SK-N-SH (cell line): ENCODE measurements at regions not wholly inside any gene's neighbourhood (a gene's known extent, or its start where the extent isn't known, plus 50 kb on each side); places are given as distances from the start of the nearest gene placed in this dataset.

Experiments used
- CTCF ChIA-PET: fragments of 300-600, 350-600 bp; formaldehyde crosslinking; extraction: SDS; loops from one replicate; lab custom pipeline; 2021; lab: Yijun Ruan, JAX
- POLR2A ChIA-PET: fragments of 350-600 bp; sonication (Branson Sonifier 250); formaldehyde crosslinking; extraction: SDS; loops from one replicate; lab custom pipeline; 2020; ENCODE audit warnings: antibody characterized with exemption, inconsistent platforms; lab: Yijun Ruan, JAX
- DNase-seq: peaks from one replicate; pipeline ENCODE4 v3.0.0; 2012
- H2AFZ ChIP-seq: fragments of 200-600 bp; sonication (generic); 2 replicates; pipeline ENCODE4 v1.8.1; 2016; ENCODE audit warnings: antibody characterized with exemption, mild to moderate bottlenecking, low read depth
- H3F3A ChIP-seq: fragments of 200-600 bp; sonication (generic); replicated peaks from 2 replicates; pipeline ENCODE3; 2016; ENCODE audit warnings: antibody characterized with exemption, mild to moderate bottlenecking; ENCODE audit not compliant: insufficient read depth
- H3K27ac ChIP-seq, 2 experiments: fragments of 200-500 bp in 1 of 2; fragments of 200-600 bp in 1 of 2; sonication (Bioruptor generic) in 1 of 2; sonication (generic), shearing (Covaris generic) in 1 of 2; 2 replicates each; pipeline versions ENCODE4 v1.5.1 to v1.6.1; 2014 to 2016; ENCODE audit warnings: low read depth in 2 of 2, inconsistent platforms in 1 of 2, low read length in 1 of 2, mild to moderate bottlenecking in 1 of 2, mixed read lengths in 1 of 2
- H3K27me3 ChIP-seq: fragments of 200-600 bp; sonication (generic), shearing (Covaris generic); 2 replicates; pipeline ENCODE4 v1.6.1; 2016; ENCODE audit warnings: mixed run types; ENCODE audit not compliant: insufficient read depth
- H3K36me3 ChIP-seq, 2 experiments: fragments of 200-500 bp in 1 of 2; fragments of 200-600 bp in 1 of 2; sonication (Bioruptor generic) in 1 of 2; sonication (generic) in 1 of 2; replicated peaks in 1 of 2; 2 replicates each; pipeline versions ENCODE3 to v1.5.1; 2014 to 2016; ENCODE audit warnings: low read length in 1 of 2, mild to moderate bottlenecking in 1 of 2; ENCODE audit not compliant: insufficient read depth in 2 of 2, control insufficient read depth in 1 of 2
- H3K4me1 ChIP-seq, 2 experiments: fragments of 200-500 bp in 1 of 2; fragments of 200-600 bp in 1 of 2; sonication (Bioruptor generic) in 1 of 2; sonication (generic), shearing (Covaris generic) in 1 of 2; 2 replicates each; pipeline versions ENCODE4 v1.5.1 to v1.6.1; 2014 to 2016; ENCODE audit warnings: low read depth in 1 of 2, low read length in 1 of 2, mixed run types in 1 of 2; ENCODE audit not compliant: insufficient read depth in 2 of 2, control insufficient read depth in 1 of 2
- H3K4me2 ChIP-seq: fragments of 200-600 bp; sonication (generic), shearing (Covaris generic); 2 replicates; pipeline ENCODE4 v1.6.1; 2017; ENCODE audit warnings: mixed run types
- H3K4me3 ChIP-seq, 2 experiments: fragments of 200-500 bp in 1 of 2; fragments of 200-600 bp in 1 of 2; sonication (Bioruptor generic) in 1 of 2; sonication (generic), shearing (Covaris generic) in 1 of 2; 2 replicates each; pipeline versions ENCODE4 v1.5.1 to v1.8.1; 2014 to 2016; ENCODE audit warnings: low read depth in 2 of 2, inconsistent platforms in 1 of 2, low read length in 1 of 2, mild to moderate bottlenecking in 1 of 2, mixed read lengths in 1 of 2, moderate library complexity in 1 of 2
- H3K79me2 ChIP-seq: fragments of 200-600 bp; sonication (generic); 2 replicates; pipeline ENCODE4 v1.8.1; 2017; ENCODE audit warnings: mild to moderate bottlenecking; ENCODE audit not compliant: insufficient read depth
- H3K9ac ChIP-seq: fragments of 200-600 bp; sonication (generic); 2 replicates; pipeline ENCODE4 v1.6.1; 2017; ENCODE audit warnings: mixed run types
- H3K9me2 ChIP-seq: fragments of 200-600 bp; sonication (generic); 2 replicates; pipeline ENCODE4 v1.6.1; 2017; ENCODE audit warnings: mixed run types
- H3K9me3 ChIP-seq: fragments of 200-600 bp; sonication (generic); 2 replicates; pipeline ENCODE4 v1.6.1; 2017; ENCODE audit warnings: mixed run types, mild to moderate bottlenecking, moderate library complexity
- H4K20me1 ChIP-seq: fragments of 200-600 bp; sonication (generic); 2 replicates; pipeline ENCODE4 v1.6.1; 2017; ENCODE audit warnings: mild to moderate bottlenecking, mixed run types; ENCODE audit not compliant: insufficient read depth
- CHD2 ChIP-seq: fragments of 150-350 bp; IDR thresholded peaks from 2 replicates; pipeline ENCODE4 v1.6.1; 2018; ENCODE audit warnings: low read length; ENCODE audit not compliant: partially characterized antibody
- CTCF ChIP-seq: fragments of 200-600 bp; sonication (generic); IDR thresholded peaks from 2 replicates; pipeline ENCODE4 v1.6.1; 2017; ENCODE audit warnings: antibody characterized with exemption, mild to moderate bottlenecking, moderate library complexity
- EZH2phosphoT487 ChIP-seq: fragments of 200-600 bp; sonication (generic); IDR thresholded peaks from 2 replicates; pipeline ENCODE4 v1.6.1; 2017; ENCODE audit warnings: low read depth, mixed run types, mild to moderate bottlenecking, antibody characterized with exemption, moderate library complexity, borderline replicate concordance
- FOSL2 ChIP-seq: IDR thresholded peaks from 2 replicates; pipeline ENCODE4 v1.4.0; 2012; ENCODE audit warnings: low read depth, mild to moderate bottlenecking, moderate library complexity, borderline replicate concordance
- FOXJ3 ChIP-seq: sonication (generic); formaldehyde crosslinking; IDR thresholded peaks from 2 replicates; pipeline ENCODE4 v1.5.1; 2020; ENCODE audit warnings: mild to moderate bottlenecking, missing genetic modification reagents
- GATA2 ChIP-seq: sonication (generic); formaldehyde crosslinking; IDR thresholded peaks from 2 replicates; pipeline ENCODE4 v1.5.0; 2020; ENCODE audit warnings: mild to moderate bottlenecking, missing genetic modification reagents
- IRF3 ChIP-seq: fragments of 150-350 bp; IDR thresholded peaks from 2 replicates; pipeline ENCODE4 v1.6.1; 2016; ENCODE audit warnings: mild to moderate bottlenecking, low read depth, low read length
- MXI1 ChIP-seq: IDR thresholded peaks from 2 replicates; pipeline ENCODE4 v1.6.1; 2012; ENCODE audit warnings: mild to moderate bottlenecking, low read depth, low read length, improper control_type of control experiment
- REST ChIP-seq: IDR thresholded peaks from 2 replicates; pipeline ENCODE4 v1.6.1; 2012; ENCODE audit warnings: mild to moderate bottlenecking, low read depth, low read length, moderate library complexity
- SMC3 ChIP-seq: IDR thresholded peaks from 2 replicates; pipeline ENCODE4 v1.6.1; 2012; ENCODE audit warnings: low read depth, low read length, improper control_type of control experiment
- TAF1 ChIP-seq: IDR thresholded peaks from 2 replicates; pipeline ENCODE4 v1.6.1; 2012; ENCODE audit warnings: low read depth, mild to moderate bottlenecking, low read length, moderate library complexity, borderline replicate concordance
- USF2 ChIP-seq: fragments of 150-350 bp; IDR thresholded peaks from 2 replicates; pipeline ENCODE4 v1.6.1; 2017; ENCODE audit warnings: antibody characterized with exemption, low read length, low read depth, borderline replicate concordance
- ZBTB33 ChIP-seq: IDR thresholded peaks from 2 replicates; pipeline ENCODE4 v1.4.0; 2012; ENCODE audit warnings: low read depth, borderline replicate concordance
- WGBS: methylation state at CpG from one replicate; pipeline ENCODE4 v1.1.6; 2017; ENCODE audit warnings: low lambda C conversion rate; 5-methylcytosine and 5-hydroxymethylcytosine counted together
- TF ChIP-seq, protein P1 (sequence below): IDR thresholded peaks from 2 replicates; pipeline ENCODE4 v1.4.0; 2012; ENCODE audit warnings: low read depth, borderline replicate concordance

DNA sequence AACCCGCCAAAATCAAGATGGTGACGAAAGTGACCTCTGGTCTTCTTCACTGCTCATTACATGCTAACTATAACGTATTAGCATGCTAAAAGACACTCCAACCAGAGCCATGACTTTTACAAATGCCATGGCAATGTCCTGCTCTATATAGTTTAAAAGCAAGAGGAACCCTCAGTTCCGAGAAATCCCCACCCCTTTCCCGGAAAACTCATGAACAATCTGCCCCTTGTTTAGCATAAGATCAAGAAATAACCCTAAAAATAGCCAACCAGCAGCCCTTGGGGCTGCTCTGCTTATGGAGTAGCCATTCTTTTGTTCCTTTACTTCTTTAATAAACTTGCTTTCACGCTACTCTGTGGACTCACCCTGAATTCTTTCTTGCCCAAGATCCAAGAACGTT is 463.5 kb upstream of the FAM241A start:
- no peaks in the 10 kb centered on the region; a peak in 1 of 4 replicates for H3K4me1 ChIP-seq
- no peaks in the 10 kb centered on the region for H3F3A ChIP-seq
- H4K20me1 ChIP-seq = no peaks in the 10 kb centered on the region
- TF ChIP-seq, protein P1, sequence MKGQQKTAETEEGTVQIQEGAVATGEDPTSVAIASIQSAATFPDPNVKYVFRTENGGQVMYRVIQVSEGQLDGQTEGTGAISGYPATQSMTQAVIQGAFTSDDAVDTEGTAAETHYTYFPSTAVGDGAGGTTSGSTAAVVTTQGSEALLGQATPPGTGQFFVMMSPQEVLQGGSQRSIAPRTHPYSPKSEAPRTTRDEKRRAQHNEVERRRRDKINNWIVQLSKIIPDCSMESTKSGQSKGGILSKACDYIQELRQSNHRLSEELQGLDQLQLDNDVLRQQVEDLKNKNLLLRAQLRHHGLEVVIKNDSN = no peak
- no peak for TF ChIP-seq CTCF
- no peak for TF ChIP-seq FOXJ3 (CRISPR knock-in tag)
- no peak for TF ChIP-seq EZH2phosphoT487
- TF ChIP-seq ZBTB33 = no peak
- TF ChIP-seq GATA2 = no peak
- no peak for TF ChIP-seq USF2
- no peak for TF ChIP-seq REST
- TF ChIP-seq MXI1 = no peak
- no peak for TF ChIP-seq FOSL2
- TF ChIP-seq IRF3 = no peak
- TF ChIP-seq CHD2 = no peak
- TF ChIP-seq TAF1 = no peak
- TF ChIP-seq SMC3 = no peak
- H3K9me2 ChIP-seq = no peaks in the 10 kb centered on the region
- H3K9ac ChIP-seq = no peak overlapping the region
- H3K27ac ChIP-seq = no peak overlapping the region
- POLR2A ChIA-PET = no interaction called here
- H3K4me2 ChIP-seq = peak overlapping the region; percentile 62; the same call in 1 of the 2 replicates
- H2AFZ ChIP-seq = 0 out of 2 replicates have a peak overlapping the region, but pooled peaks have one; percentile 52
- H3K27me3 ChIP-seq = no peaks in the 10 kb centered on the region; the same call in 1 of the 2 replicates
- no peaks in the 10 kb centered on the region for H3K79me2 ChIP-seq
- CTCF ChIA-PET = no interaction called here
- no peaks in the 10 kb centered on the region for H3K9me3 ChIP-seq
- H3K36me3 ChIP-seq = no peaks in the 10 kb centered on the region
- no peak for DNase-seq
- H3K4me3 ChIP-seq = peak overlapping the region in 1 of 2 experiments; percentile 33; a peak in 1 of 4 replicates
- 10% methylated on average over 7 of the region's 7 CpGs for WGBS
